GM21515 (cell line): ENCODE measurements at regions not wholly inside any gene's neighbourhood (a gene's known extent, or its start where the extent isn't known, plus 50 kb on each side); places are given as distances from the start of the nearest gene placed in this dataset.
"Not testable (repeated sequence)": the region's sequence is repeated elsewhere in the genome, so short reads cannot be mapped to it uniquely, and the experiment has no call there.

Source experiments
- ATAC-seq: cut with Tn5 transposase; IDR thresholded peaks from one replicate; pipeline ENCODE4 v1.9.1; 2021; ENCODE audit not compliant: unreplicated experiment

GRCh38 chr13:52324831-52325230 is 81.1 kb downstream of the THSD1 start:
- ATAC-seq = not testable (repeated sequence)

GRCh38 chr13:52319876-52320275 is 86.1 kb downstream of the THSD1 start:
- ATAC-seq = no peak

- ATAC-seq = not testable (repeated sequence)
Observed at GRCh38 chr13:52309833-52310232, 96.1 kb downstream of the THSD1 start.

GRCh38 chr13:52306336-52306735 is 99.6 kb downstream of the THSD1 start:
- not testable (repeated sequence) for ATAC-seq

- not testable (repeated sequence) for ATAC-seq
Observed at GRCh38 chr13:52303098-52303497, 102.9 kb downstream of the THSD1 start.

GRCh38 chr13:52302688-52303087 is 103.3 kb downstream of the THSD1 start:
- ATAC-seq = not testable (repeated sequence)

GRCh38 chr13:52301810-52302400 is 104.1 kb downstream of the THSD1 start:
- not testable (repeated sequence) for ATAC-seq

- not testable (repeated sequence) for ATAC-seq
Observed at GRCh38 chr13:52298079-52298661, 107.8 kb downstream of the THSD1 start.

GRCh38 chr13:52288891-52289290 is 117.1 kb downstream of the THSD1 start:
- not testable (repeated sequence) for ATAC-seq

- ATAC-seq = not testable (repeated sequence)
Observed at GRCh38 chr13:52281387-52281786, 122.0 kb upstream of the NEK3 start.

- ATAC-seq = not testable (repeated sequence)
Observed at GRCh38 chr13:52279408-52279807, 120.0 kb upstream of the NEK3 start.

GRCh38 chr13:52254299-52254698 is 94.9 kb upstream of the NEK3 start:
- not testable (repeated sequence) for ATAC-seq

GRCh38 chr13:52240752-52241151 is 81.4 kb upstream of the NEK3 start:
- ATAC-seq = peak; percentile 83

- peak; percentile 71 for ATAC-seq
Observed at GRCh38 chr13:52235900-52236595, 76.7 kb upstream of the NEK3 start.

- not testable (repeated sequence) for ATAC-seq
Observed at GRCh38 chr13:52234928-52235327, 75.5 kb upstream of the NEK3 start.

- not testable (repeated sequence) for ATAC-seq
Observed at GRCh38 chr13:52223063-52223462, 63.7 kb upstream of the NEK3 start.

GRCh38 chr13:52213920-52214319 is 54.5 kb upstream of the NEK3 start:
- ATAC-seq = not testable (repeated sequence)

- not testable (repeated sequence) for ATAC-seq
Observed at GRCh38 chr13:52212886-52213285, 53.5 kb upstream of the NEK3 start.

GRCh38 chr13:52211416-52211776 is 52.0 kb upstream of the NEK3 start:
- ATAC-seq = not testable (repeated sequence)

GRCh38 chr13:52210564-52211415 is 51.4 kb upstream of the NEK3 start:
- not testable (repeated sequence) for ATAC-seq
